D721Med (cell line): ENCODE measurements at regions not wholly inside any gene's neighbourhood (a gene's known extent, or its start where the extent isn't known, plus 50 kb on each side); places are given as distances from the start of the nearest gene placed in this dataset.

Source experiments
- DNase-seq: peaks from one replicate; pipeline ENCODE4 v3.0.0; 2011; ENCODE audit warnings: low spot score; ENCODE audit not compliant: insufficient read length
- FAIRE-seq: peaks from 2 replicates; lab custom pipeline; 2011; peaks lifted over from hg19 to GRCh38; lab: Jason Lieb, UNC
- TF ChIP-seq, protein P1 (sequence below): IDR thresholded peaks from 2 replicates; pipeline ENCODE4 v1.5.1; 2012; ENCODE audit warnings: mild to moderate bottlenecking, control low read depth; ENCODE audit not compliant: insufficient read depth; ENCODE audit errors: missing control alignments

DNA sequence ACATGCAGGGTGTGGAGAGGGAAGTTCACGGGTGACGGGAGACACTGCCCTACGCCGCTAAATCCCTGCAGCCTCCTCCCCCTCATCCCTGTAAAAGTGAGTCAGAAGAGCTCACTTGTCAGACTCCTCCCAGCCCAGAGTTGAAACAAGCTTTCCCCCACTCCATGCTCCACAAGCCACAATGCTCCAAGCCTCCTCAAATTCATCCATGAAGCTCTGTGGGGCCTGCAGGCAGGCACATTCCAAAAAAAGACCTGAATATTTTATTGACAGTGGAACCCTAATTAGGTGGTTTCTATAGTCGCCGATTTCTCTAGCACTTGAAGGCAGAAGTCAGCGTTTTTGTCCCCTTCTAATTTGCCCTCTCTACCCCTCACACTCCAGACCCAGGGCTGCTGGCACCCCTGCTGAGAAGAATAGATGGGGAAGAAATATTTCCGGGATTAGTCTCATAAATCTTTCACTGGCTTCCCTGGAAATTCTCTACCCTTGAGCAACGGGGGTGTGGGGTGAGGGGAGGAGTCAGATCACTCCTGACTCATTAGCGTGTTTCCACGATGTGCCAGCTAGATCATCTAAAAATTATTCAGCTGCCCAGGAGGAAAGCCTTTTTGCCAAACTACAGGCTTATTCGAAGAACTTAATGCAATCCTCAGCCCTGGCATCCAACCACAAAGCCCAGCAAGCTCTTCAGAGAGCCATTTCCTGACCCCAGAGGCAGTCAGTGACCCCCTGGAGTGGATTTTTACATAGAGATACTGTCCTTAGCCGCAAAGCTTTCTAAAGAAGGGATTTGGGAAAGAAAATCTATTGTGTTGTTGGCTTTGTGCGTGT, 97.1 kb downstream of the ENC1 start:
- TF ChIP-seq, protein P1, sequence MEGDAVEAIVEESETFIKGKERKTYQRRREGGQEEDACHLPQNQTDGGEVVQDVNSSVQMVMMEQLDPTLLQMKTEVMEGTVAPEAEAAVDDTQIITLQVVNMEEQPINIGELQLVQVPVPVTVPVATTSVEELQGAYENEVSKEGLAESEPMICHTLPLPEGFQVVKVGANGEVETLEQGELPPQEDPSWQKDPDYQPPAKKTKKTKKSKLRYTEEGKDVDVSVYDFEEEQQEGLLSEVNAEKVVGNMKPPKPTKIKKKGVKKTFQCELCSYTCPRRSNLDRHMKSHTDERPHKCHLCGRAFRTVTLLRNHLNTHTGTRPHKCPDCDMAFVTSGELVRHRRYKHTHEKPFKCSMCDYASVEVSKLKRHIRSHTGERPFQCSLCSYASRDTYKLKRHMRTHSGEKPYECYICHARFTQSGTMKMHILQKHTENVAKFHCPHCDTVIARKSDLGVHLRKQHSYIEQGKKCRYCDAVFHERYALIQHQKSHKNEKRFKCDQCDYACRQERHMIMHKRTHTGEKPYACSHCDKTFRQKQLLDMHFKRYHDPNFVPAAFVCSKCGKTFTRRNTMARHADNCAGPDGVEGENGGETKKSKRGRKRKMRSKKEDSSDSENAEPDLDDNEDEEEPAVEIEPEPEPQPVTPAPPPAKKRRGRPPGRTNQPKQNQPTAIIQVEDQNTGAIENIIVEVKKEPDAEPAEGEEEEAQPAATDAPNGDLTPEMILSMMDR: no peak
- FAIRE-seq (no peak), DNase-seq (no peak)

DNA sequence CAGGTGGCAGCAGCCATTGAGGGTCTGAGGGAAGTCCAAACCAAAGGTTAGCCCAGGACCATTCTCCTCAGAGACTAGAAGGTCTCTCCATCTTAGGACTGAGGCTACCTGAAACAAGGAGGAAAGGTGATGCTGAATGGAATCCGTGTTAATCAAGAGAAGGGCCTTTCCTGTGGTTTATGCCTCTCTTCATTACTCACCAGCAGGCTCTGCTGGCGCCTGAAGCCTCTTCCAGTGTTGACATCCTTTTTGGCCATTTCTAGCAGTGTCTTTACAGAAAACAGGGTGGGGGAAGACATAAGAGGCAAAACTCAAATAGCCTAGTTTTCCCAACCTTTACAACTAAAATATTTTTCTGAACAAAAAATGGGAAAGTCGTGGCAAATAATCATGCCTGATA, 98.0 kb downstream of the ENC1 start:
- TF ChIP-seq, protein P1: no peak
- DNase-seq (no peak), FAIRE-seq (no peak)

DNA sequence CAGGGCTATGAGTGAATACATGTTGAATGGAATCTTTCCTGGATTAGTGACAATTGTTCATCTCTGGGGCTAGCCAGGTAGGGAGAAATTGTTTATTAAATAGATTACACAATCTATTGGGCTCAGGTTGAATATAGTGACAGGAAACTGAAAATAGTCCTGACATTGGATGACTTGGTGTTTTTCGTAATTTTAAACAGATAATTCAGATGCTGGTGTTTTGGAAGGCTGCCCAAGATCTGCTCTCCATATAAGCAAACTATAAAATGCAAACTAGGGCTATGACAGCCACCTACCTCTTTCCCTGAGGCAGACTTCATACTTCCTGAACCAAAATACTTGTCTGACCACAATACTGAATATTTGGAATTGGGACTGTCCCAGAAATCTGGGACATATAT, 99.1 kb downstream of the ENC1 start:
- FAIRE-seq: no peak
- DNase-seq: no peak
- TF ChIP-seq, protein P1: no peak

DNA sequence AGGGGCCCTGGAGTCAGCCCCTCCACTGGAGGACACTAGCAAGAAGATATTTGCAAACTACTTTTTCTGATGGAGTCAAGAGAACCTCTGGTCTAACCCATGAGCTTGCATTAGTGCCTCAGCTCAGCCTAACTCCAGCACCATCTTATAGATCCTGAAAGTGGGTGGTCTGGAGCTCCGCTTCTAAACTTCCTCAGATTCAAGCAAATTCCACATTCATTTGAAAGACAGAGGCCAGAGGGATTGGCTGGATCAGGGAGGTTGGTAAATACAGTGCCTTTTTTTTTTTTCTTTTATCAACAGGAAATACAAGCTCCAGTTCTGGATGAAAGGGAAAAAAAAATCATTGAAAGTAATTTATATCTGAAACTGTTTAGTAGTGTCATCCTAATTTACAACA, 99.9 kb downstream of the ENC1 start:
- DNase-seq (no peak), FAIRE-seq (no peak)
- TF ChIP-seq, protein P1: no peak

DNA sequence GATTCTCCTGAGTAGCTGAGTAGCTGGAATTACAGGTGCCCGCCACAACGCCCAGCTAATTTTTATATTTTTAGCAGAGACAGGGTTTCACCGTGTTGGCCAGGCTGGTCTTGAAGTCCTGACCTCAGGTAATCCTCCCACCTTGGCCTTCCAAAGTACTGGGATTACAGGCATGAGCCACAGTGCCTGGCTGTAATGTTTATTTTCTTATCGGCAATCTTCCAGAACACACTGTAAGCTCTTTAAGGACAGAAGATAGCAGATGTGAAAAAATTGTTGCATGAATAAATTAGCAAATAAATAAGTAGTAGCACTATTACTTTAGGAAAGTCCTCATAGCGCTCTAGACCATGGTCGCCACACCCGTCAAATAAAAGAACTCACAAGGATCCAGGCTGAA, 100.5 kb downstream of the ENC1 start:
- TF ChIP-seq, protein P1: no peak
- FAIRE-seq: no peak
- no peak for DNase-seq

DNA sequence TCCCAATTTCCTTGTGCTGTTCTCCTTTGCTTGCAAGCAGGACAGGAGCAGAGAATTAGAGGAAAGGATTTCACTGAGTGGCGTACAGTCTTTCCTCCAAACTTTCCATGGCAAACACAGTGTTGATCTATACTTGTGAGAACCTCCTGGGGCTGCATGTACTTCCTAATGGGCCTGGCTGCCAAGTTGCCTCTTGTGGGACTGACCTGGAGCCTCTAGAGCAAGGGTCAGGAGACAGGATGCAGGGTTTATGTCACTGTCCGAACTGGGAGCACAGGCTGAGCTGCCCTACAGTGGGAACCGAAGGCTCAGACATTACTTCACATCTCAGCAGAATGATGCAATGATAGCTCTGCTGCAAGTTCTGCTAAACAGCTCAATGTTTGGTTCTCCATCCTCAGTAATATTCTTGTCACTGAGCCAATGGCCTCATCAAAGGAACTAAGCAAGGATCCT, 102.3 kb downstream of the ENC1 start:
- DNase-seq: no peak
- TF ChIP-seq, protein P1: no peak
- FAIRE-seq: no peak

DNA sequence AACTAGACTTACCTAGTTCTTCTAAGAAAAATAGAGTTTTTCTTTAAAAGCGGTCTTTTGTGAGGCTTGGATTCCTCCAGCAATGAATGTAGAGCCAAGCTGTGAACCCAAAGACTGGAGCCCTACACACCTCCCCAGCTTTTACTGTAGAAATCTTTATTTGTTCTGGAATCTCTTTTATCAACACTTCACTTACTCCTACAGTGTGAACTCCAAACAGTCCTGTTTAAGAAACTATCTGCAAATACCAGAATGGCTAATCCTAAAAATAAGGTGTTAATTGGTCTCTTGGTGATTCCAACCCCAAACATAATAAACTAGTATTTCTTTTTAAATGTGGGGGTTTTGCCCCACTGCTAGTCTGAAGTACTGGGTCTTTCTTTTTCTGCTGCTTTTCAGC, 103.9 kb downstream of the ENC1 start:
- no peak for FAIRE-seq
- TF ChIP-seq, protein P1: no peak
- no peak for DNase-seq
